ENCODE measurements at regions not wholly inside any gene's neighbourhood (a gene's known extent, or its start where the extent isn't known, plus 50 kb on each side); places are given as distances from the start of the nearest gene placed in this dataset.

- H3K4me2 ChIP-seq (ENCODE audit: low read depth, low read length), result no peak overlapping the region
- TF ChIP-seq EZH2 (optimal IDR thresholded peaks at IDR 0.05; ENCODE audit: low read depth, low read length), result no peak
- no peak for TF ChIP-seq EZH2phosphoT487 (IDR thresholded peaks at IDR 0.05; ENCODE audit: low read length)
- TF ChIP-seq CTCF (IDR thresholded peaks at IDR 0.05; ENCODE audit: low read length), result no peak
- no peak overlapping the region for H3K9ac ChIP-seq (ENCODE audit: low read length)
- DNase-seq, result no peak
- H3K36me3 ChIP-seq (replicated peaks; ENCODE audit: insufficient read depth, low read length), result no peaks in the 10 kb centered on the region
- no peak overlapping the region for H3K4me3 ChIP-seq (ENCODE audit: low read length)
- H3K9me2 ChIP-seq (replicated peaks; ENCODE audit: insufficient read depth, low read length), result no peaks in the 10 kb centered on the region
- H4K20me1 ChIP-seq (ENCODE audit: insufficient read depth, low read length), result no peaks in the 10 kb centered on the region
- H3K27me3 ChIP-seq (replicated peaks; ENCODE audit: insufficient read depth, low read length), result peaks cover 11% of the 10 kb centered on the region; the same call in 1 of the 2 replicates
- H2AFZ ChIP-seq (ENCODE audit: low read length), result no peak overlapping the region
- H3K4me1 ChIP-seq (ENCODE audit: low read length), result no peaks in the 10 kb centered on the region
- H3F3A ChIP-seq (ENCODE audit: insufficient read depth, low read length), result no peaks in the 10 kb centered on the region
- H3K9me3 ChIP-seq (replicated peaks; ENCODE audit: insufficient read depth, low read length), result no peaks in the 10 kb centered on the region
- no peaks in the 10 kb centered on the region for H3K79me2 ChIP-seq (ENCODE audit: low read length)
- H3K27ac ChIP-seq (ENCODE audit: low read length), result no peak overlapping the region
These were observed 67.5 kb downstream of the PSMG1 start for GRCh38 chr21:39115576-39116235.

- Histone ChIP-seq H3K9ac (ENCODE audit: low read length) (no peak overlapping the region), H3K4me2 (ENCODE audit: low read depth, low read length) (no peak overlapping the region), H3K79me2 (ENCODE audit: low read length) (no peaks in the 10 kb centered on the region), H3K4me1 (ENCODE audit: low read length) (no peaks in the 10 kb centered on the region), H3K27ac (ENCODE audit: low read length) (no peak overlapping the region), H2AFZ (ENCODE audit: low read length) (no peak overlapping the region), H3K36me3 (replicated peaks; ENCODE audit: insufficient read depth, low read length) (no peaks in the 10 kb centered on the region), H4K20me1 (ENCODE audit: insufficient read depth, low read length) (no peaks in the 10 kb centered on the region), H3K9me3 (replicated peaks; ENCODE audit: insufficient read depth, low read length) (no peaks in the 10 kb centered on the region), H3K4me3 (ENCODE audit: low read length) (no peak overlapping the region), H3F3A (ENCODE audit: insufficient read depth, low read length) (no peaks in the 10 kb centered on the region), H3K9me2 (replicated peaks; ENCODE audit: insufficient read depth, low read length) (no peaks in the 10 kb centered on the region), H3K27me3 (replicated peaks; ENCODE audit: insufficient read depth, low read length) (peaks cover 4% of the 10 kb centered on the region; the same call in 1 of the 2 replicates)
- TF ChIP-seq EZH2phosphoT487 (IDR thresholded peaks at IDR 0.05; ENCODE audit: low read length) (no peak), EZH2 (optimal IDR thresholded peaks at IDR 0.05; ENCODE audit: low read depth, low read length) (no peak), CTCF (IDR thresholded peaks at IDR 0.05; ENCODE audit: low read length) (no peak)
- DNase-seq, result no peak
These were observed 68.2 kb downstream of the PSMG1 start for GRCh38 chr21:39114871-39115575.

GRCh38 chr21:39111931-39112550 is 71.2 kb downstream of the PSMG1 start:
- no peaks in the 10 kb centered on the region for H3K79me2 ChIP-seq (ENCODE audit: low read length)
- H3K27me3 ChIP-seq (replicated peaks; ENCODE audit: insufficient read depth, low read length), result peaks cover 7% of the 10 kb centered on the region
- no peaks in the 10 kb centered on the region for H4K20me1 ChIP-seq (ENCODE audit: insufficient read depth, low read length)
- H3K4me2 ChIP-seq (ENCODE audit: low read depth, low read length), result no peak overlapping the region
- H3K9me3 ChIP-seq (replicated peaks; ENCODE audit: insufficient read depth, low read length), result no peaks in the 10 kb centered on the region
- H3K36me3 ChIP-seq (replicated peaks; ENCODE audit: insufficient read depth, low read length), result no peaks in the 10 kb centered on the region
- H3K4me1 ChIP-seq (ENCODE audit: low read length), result no peaks in the 10 kb centered on the region
- no peak overlapping the region for H3K27ac ChIP-seq (ENCODE audit: low read length)
- no peaks in the 10 kb centered on the region for H3K9me2 ChIP-seq (replicated peaks; ENCODE audit: insufficient read depth, low read length)
- no peak for DNase-seq
- H2AFZ ChIP-seq (ENCODE audit: low read length), result no peak overlapping the region
- H3K4me3 ChIP-seq (ENCODE audit: low read length), result no peak overlapping the region
- H3F3A ChIP-seq (ENCODE audit: insufficient read depth, low read length), result no peaks in the 10 kb centered on the region
- H3K9ac ChIP-seq (ENCODE audit: low read length), result no peak overlapping the region
- TF ChIP-seq CTCF (IDR thresholded peaks at IDR 0.05; ENCODE audit: low read length) (no peak), EZH2phosphoT487 (IDR thresholded peaks at IDR 0.05; ENCODE audit: low read length) (no peak), EZH2 (optimal IDR thresholded peaks at IDR 0.05; ENCODE audit: low read depth, low read length) (no peak)

Measured in MM.1S (cell line).